PC-9 (cell line): ENCODE measurements at regions not wholly inside any gene's neighbourhood (a gene's known extent, or its start where the extent isn't known, plus 50 kb on each side); places are given as distances from the start of the nearest gene placed in this dataset.

Experiments
- EZH2 ChIP-seq: fragments of 200-600 bp; sonication (generic); IDR thresholded peaks from 2 replicates; pipeline ENCODE4 v1.8.0; 2017; ENCODE audit warnings: antibody characterized with exemption, low read depth
- TF ChIP-seq, protein P1 (sequence below): fragments of 200-600 bp; sonication (generic); conservative IDR thresholded peaks from 2 replicates; pipeline ENCODE4 v1.6.1; 2017; ENCODE audit warnings: mixed run types, antibody characterized with exemption, mild to moderate bottlenecking, moderate library complexity

DNA sequence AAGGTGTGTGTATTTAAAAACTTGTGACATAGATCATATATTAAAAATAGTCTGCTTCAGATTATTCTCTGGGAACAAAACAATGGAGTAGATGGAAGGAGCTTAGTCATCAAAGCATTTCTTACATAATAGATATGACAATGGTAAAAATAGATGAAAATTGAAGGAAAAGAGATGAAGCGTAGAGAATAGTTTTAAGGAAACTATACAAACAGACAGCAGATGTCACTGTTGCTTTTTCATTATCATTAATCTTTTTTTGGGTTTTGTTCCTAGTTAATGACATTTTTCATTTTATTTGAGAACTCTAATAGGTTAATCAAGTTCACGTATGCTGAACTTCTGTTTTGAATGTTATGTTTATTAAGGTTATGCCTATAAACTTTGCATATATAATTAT is 149.2 kb upstream of the FBXO33 start:
- TF ChIP-seq EZH2: no peak
- TF ChIP-seq, protein P1, sequence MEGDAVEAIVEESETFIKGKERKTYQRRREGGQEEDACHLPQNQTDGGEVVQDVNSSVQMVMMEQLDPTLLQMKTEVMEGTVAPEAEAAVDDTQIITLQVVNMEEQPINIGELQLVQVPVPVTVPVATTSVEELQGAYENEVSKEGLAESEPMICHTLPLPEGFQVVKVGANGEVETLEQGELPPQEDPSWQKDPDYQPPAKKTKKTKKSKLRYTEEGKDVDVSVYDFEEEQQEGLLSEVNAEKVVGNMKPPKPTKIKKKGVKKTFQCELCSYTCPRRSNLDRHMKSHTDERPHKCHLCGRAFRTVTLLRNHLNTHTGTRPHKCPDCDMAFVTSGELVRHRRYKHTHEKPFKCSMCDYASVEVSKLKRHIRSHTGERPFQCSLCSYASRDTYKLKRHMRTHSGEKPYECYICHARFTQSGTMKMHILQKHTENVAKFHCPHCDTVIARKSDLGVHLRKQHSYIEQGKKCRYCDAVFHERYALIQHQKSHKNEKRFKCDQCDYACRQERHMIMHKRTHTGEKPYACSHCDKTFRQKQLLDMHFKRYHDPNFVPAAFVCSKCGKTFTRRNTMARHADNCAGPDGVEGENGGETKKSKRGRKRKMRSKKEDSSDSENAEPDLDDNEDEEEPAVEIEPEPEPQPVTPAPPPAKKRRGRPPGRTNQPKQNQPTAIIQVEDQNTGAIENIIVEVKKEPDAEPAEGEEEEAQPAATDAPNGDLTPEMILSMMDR: peak; percentile 41
